Endothelial cell of umbilical vein (primary cell): ENCODE measurements at regions not wholly inside any gene's neighbourhood (a gene's known extent, or its start where the extent isn't known, plus 50 kb on each side); places are given as distances from the start of the nearest gene placed in this dataset.
A peak's percentile ranks its signal among the peaks of the same experiment; 100 is the strongest.

Experiments
- EZH2 ChIP-seq: IDR thresholded peaks from 2 replicates; pipeline ENCODE4 v1.6.1; 2012; ENCODE audit warnings: borderline replicate concordance, low read depth, mild to moderate bottlenecking, moderate library complexity, low read length, inconsistent platforms; ENCODE audit not compliant: severe bottlenecking
- FOS ChIP-seq: IDR thresholded peaks from 2 replicates; pipeline ENCODE4 v1.6.1; 2011; ENCODE audit warnings: mild to moderate bottlenecking, low read length, moderate library complexity, borderline replicate concordance; ENCODE audit not compliant: insufficient read depth
- GATA2 ChIP-seq: IDR thresholded peaks from 2 replicates; pipeline ENCODE4 v1.7.0; 2011; ENCODE audit warnings: low read depth, mild to moderate bottlenecking, moderate library complexity, mixed read lengths, low read length; ENCODE audit not compliant: insufficient read length, insufficient read depth
- JUN ChIP-seq: IDR thresholded peaks from 2 replicates; pipeline ENCODE4 v1.6.1; 2011; ENCODE audit warnings: borderline replicate concordance, low read depth; ENCODE audit not compliant: insufficient read length, insufficient read depth
- MAX ChIP-seq: IDR thresholded peaks from 2 replicates; pipeline ENCODE4 v1.6.1; 2011; ENCODE audit not compliant: insufficient read depth, insufficient read length
- MYC ChIP-seq: IDR thresholded peaks from one replicate; pipeline ENCODE4 v1.6.1; 2011; ENCODE audit warnings: mild to moderate bottlenecking, low read depth, low read length
- POLR2A ChIP-seq: IDR thresholded peaks from 2 replicates; pipeline ENCODE4 v1.6.1; 2012; ENCODE audit warnings: low read depth, mild to moderate bottlenecking, control low read depth, low read length
- POLR2AphosphoS5 ChIP-seq: IDR thresholded peaks from 2 replicates; pipeline ENCODE4 v1.6.1; 2012; ENCODE audit warnings: low read depth, mild to moderate bottlenecking, control low read depth, low read length, moderate library complexity; ENCODE audit not compliant: insufficient read depth
- TF ChIP-seq, protein P1 (sequence below), 2 donors: IDR thresholded peaks; 1 replicate in 1 of 2; 2 replicates in 1 of 2; pipeline ENCODE4 v1.5.1; 2011; ENCODE audit warnings: low read length in 2 of 2, mild to moderate bottlenecking in 2 of 2, moderate library complexity in 2 of 2, control low read depth in 1 of 2, inconsistent platforms in 1 of 2, low read depth in 1 of 2; ENCODE audit not compliant: insufficient read depth in 1 of 2; ENCODE audit errors: extremely low read depth in 1 of 2

DNA sequence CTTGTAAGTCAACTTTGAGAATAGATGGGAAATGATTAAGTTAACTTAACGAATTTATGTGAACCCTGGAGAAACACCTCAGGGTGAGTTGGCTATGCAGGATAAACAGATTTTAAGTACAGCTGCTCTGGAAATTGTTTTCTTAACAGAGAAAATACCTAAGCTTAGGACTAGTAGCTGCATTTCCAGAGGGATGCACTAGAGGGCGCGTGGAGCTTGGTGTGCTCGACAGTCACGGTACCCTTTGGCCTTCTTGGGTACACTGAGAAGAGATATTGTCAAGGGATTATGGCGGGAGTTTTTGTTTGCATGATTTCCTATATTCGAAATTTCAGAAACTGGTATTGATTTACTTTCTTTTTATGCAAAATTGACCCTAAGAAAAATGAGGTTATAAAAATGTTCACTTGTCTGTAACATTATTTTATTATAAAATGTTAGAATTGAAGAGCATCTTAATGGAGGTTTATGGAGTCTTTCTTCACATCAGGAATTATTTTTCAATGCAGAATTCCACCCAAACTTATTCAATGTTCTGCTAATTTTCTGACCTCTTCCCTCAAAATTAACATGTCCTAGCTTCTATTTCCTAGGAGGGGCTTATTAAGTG is 58.4 kb upstream of the MYO3A start:
- TF ChIP-seq, protein P1, sequence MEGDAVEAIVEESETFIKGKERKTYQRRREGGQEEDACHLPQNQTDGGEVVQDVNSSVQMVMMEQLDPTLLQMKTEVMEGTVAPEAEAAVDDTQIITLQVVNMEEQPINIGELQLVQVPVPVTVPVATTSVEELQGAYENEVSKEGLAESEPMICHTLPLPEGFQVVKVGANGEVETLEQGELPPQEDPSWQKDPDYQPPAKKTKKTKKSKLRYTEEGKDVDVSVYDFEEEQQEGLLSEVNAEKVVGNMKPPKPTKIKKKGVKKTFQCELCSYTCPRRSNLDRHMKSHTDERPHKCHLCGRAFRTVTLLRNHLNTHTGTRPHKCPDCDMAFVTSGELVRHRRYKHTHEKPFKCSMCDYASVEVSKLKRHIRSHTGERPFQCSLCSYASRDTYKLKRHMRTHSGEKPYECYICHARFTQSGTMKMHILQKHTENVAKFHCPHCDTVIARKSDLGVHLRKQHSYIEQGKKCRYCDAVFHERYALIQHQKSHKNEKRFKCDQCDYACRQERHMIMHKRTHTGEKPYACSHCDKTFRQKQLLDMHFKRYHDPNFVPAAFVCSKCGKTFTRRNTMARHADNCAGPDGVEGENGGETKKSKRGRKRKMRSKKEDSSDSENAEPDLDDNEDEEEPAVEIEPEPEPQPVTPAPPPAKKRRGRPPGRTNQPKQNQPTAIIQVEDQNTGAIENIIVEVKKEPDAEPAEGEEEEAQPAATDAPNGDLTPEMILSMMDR (IDR thresholded peaks at IDR 0.05; ENCODE audit: extremely low read depth in 1 of 2, insufficient read depth in 1 of 2, low read depth in 1 of 2, low read length in 2 of 2): peak; percentile 80 to 81
- TF ChIP-seq POLR2A: no peak
- TF ChIP-seq MYC: no peak
- no peak for TF ChIP-seq EZH2
- no peak for TF ChIP-seq POLR2AphosphoS5
- TF ChIP-seq MAX: no peak
- TF ChIP-seq JUN: no peak
- TF ChIP-seq GATA2: no peak
- no peak for TF ChIP-seq FOS
